HG02981 (cell line): ENCODE measurements at regions not wholly inside any gene's neighbourhood (a gene's known extent, or its start where the extent isn't known, plus 50 kb on each side); places are given as distances from the start of the nearest gene placed in this dataset.
"Not testable (repeated sequence)": the region's sequence is repeated elsewhere in the genome, so short reads cannot be mapped to it uniquely, and the experiment has no call there.

Source experiments
- ATAC-seq: cut with Tn5 transposase; IDR thresholded peaks from one replicate; pipeline ENCODE4 v1.9.1; 2021; ENCODE audit warnings: mild to moderate bottlenecking, moderate library complexity; ENCODE audit not compliant: unreplicated experiment

GRCh38 chr1:119251751-119252150 lies 111.3 kb upstream of the WARS2 start:
- no peak for ATAC-seq

DNA sequence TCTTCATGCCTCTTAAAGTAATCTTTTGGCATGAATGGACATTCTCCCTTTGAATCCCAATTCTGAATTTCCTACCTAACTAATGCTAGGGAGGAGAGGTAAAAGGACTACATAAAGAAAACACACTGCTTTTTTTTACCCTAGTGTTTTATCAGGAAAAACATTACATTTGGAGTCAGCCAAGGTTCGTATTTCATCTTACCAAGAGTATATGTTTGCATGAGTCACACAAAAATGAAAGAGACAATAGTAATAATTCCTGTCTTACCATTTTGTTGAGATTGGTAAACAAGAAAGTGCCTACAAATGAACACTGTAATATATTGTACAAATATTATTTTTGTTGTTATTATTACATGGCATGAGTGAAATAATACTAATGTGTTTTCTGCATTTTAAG lies 112.9 kb upstream of the WARS2 start:
- no peak for ATAC-seq

- no peak for ATAC-seq
Measured at GRCh38 chr1:119254067-119254720, 113.7 kb upstream of the WARS2 start.

DNA sequence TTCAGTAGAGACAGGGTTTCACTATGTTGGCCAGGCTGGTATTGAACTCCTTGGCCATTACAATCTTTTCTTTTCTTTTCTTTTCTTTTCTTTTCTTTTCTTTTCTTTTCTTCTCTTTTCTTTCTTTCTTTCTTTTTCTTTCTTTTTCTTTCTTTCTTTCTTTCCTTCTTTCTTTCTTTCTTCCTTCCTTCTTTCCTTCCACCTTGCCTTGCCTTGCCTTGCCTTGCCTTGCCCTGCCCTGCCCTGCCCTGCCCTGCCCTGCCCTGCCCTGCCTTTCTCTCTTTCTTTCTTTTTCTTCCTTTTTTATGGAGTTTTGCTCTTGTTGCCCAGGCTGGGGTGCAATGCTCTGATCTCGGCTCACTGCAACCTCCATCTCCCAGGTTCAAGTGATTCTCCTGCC lies 112.5 kb upstream of the HAO2 start:
- not testable (repeated sequence) for ATAC-seq

DNA sequence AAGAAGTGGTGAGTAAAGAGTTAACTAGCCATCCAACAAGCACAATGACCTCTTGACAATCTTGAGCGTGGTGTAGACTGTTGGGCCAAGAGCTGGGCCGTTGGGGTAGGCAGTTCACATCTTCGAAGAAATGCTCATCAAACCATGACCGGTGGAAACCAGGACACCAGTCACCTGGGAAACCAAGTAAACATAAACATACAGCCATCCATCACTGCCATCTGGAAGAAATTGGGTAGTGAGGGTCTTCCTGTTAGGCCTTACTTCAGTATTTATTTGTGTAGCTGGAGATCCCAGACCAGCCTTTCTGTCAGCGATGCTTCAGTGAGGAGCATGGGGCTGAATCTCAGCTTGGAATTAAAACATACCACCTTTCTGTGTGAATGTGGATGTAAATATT lies 108.1 kb upstream of the HAO2 start:
- ATAC-seq, result no peak

DNA sequence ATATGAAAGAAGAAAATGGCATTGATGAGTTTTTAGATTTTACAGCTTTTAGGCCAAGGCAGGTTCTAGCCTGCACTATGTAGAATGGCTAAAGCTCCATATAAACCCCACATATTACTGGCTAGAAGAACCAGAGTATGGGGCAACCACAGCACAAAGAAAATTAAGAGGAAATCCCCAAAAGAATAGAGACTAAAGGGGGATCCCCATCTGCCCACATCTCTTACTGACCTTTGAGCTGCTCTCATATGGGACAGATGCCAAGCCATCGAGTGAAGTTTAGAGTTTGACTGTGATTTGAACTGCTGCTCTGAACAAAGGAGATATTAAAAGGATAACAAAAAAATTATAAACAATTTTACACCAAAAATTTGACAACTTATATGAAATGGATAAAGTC lies 102.2 kb upstream of the HAO2 start:
- ATAC-seq, result peak; percentile 93

DNA sequence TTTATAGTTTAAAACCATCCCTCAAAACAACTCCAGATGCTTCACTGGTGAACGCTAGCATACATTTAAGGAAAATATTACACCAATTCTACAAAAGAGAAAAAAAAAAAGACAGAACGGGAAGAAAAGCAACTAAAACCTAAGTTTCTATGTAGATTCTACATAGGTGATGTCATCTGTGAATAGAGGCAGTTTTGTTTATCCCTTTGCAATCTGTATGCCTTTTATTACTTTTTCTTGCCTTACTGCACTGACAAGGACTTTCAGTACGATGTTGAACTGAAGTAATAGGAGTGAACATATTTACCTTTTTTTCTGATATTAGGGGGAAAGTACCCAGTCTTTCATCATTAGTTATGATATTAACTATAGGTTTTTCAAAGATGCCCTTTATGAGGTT lies 101.7 kb upstream of the HAO2 start:
- ATAC-seq, result no peak

DNA sequence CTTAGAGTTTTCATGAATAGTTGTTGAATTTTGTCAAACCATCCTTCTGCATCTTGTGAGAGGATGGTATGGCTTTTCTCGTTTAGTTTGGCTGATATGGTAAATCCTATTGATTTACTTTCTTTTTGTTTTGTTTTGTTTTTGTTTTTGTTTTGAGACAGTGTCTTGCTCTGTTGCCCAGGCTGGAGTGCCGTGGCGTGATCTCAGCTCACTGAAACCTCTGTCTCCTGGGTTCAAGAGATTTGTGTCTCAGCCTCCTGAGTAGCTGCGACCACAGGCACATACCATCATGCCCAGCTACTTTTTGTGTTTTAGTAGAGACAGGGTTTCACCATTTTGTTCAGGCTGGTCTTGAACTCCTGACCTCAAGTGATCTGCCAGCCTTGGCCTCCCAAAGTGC lies 101.3 kb upstream of the HAO2 start:
- ATAC-seq, result not testable (repeated sequence)

GRCh38 chr1:119268879-119269278 lies 99.7 kb upstream of the HAO2 start:
- ATAC-seq, result no peak

GRCh38 chr1:119275145-119276134 lies 93.1 kb upstream of the HAO2 start:
- peak; percentile 60 for ATAC-seq

- no peak for ATAC-seq
Measured at GRCh38 chr1:119276558-119276957, 92.0 kb upstream of the HAO2 start.

DNA sequence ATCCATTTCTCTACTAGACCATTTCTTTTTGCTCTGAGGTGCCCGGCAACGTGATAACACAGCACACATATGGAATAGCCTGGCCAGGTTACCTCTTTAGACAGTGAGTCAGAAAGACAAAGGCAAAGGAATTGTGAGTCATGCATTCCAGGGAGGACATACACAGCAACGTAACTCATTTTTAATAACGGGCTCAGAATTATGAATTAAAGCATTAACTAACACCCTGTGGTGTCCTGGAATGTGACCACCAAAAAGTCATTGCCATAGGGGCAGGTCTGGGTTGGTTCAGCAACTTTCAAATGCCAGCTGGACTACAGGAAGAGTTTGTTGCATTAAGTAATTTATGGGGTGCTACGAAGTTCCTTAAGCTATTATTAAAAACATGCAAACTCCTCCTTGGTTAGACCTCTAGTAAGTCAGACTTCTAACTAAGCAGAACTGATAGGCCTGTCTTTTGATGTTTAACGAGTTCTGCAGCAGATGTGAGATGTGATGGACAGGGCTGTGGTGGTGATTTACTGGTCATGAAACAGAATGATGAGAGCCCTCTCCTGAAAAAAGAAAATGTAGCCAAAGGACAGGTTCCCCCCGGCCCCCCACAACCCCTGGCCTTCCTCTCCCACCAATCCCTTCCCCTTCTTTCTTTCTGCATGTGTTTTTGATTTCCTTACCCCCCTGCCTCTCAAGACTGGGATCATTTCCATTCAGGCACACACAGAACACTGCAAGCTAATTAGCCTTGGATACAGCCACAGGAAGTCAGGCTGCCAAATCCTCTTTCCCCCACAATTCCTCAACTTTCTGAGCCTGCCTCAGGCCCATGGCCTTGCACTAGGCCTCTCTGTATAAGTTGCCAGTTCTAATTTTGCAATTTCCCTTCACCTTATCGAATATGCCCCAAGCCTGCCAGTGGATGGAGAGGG lies 88.9 kb upstream of the HAO2 start:
- ATAC-seq, result no peak

DNA sequence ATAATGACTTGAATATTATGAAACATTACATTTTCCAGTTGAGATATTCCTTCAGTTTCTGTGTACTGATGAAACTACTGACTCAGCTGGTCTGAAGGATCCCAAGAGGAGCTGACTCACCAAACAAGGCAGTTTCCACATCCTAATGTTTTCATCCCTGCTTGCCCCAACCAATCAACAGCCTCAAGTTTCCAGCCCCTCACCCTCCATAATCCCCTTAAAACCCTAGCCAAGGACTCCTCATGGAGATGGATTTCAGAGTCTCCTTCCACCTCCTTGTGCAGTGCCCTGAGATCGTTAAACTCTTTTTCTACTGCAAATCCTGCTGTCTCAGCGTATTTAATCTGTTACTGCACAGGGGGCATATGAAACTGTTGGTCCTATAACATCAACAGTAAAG lies 83.1 kb upstream of the HAO2 start:
- no peak for ATAC-seq

DNA sequence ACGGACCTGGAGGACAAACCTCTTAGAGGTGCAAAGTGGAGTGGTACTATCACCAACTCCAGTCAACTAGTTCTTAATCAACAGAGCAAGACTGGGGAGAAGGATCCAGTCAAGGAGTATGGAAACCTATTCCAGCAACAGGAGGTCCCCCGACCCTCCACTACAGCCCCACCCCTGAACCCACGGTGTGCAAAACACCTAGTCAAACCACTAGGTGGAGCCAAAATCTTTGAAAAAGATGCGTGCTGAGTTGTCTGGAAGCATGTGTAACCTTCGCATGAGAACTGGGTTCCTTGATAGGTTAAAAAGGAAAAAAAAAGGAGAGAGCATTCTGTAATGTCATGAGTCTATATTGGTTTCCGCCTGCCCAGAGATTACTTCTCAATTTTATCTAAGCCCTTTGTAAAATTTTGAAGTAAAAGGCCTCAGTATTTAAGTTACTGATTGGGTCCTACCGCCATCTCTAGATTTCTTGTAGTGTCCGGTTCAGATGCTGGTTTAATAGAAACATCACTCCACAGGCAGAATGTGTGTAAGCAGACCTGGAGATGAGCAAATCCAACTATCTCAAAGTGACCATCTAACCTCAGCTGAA lies 81.9 kb upstream of the HAO2 start:
- peak; percentile 77 for ATAC-seq

- ATAC-seq, result no peak
Measured at GRCh38 chr1:119288751-119289150, 79.8 kb upstream of the HAO2 start.

DNA sequence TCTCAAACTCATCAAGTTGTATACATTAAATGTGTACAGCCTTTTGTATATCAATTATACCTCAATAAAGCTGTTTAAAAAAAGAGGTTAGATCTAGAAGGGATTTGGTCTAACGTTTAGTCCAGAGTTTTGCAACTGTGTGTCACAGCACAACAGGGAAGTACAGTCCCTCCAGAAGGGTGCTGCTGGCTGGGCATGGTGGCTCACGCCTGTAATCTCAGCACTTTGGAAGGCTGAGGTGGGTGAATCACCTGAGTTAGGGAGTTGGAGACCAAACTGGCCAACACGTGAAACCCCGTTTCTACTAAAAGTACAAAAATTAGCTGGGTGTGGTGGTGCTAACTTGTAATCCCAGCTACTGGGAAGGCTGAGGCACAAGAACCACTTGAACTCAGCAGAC lies 78.3 kb upstream of the HAO2 start:
- no peak for ATAC-seq

DNA sequence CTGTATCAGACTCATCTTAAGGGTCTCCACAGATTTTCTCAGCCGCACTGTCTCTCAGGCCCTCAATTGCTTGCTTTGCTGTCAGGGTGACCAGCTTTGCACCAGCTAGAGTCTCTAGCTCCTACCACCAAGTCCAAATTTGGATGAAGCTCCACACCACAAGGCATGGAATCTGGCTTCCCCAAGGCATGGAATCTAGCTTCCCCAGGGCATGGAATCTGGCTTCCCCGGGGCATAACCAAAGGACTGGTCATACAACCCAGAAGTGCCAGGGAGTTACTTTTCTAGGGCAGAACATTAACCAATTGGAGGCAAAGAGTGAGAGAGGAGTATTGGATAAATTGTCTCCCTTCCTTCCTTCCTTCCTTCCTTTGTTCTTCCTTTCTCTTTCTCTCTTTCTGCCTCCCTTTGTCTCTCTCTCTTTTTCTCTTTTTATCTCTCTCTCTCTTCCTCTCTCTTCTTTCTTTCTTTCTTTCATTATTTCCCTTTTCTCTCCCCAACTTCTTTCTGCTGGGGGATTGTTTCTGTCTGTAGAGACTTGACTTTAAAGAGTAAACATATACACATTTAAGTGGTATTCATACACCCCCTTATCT lies 76.9 kb upstream of the HAO2 start:
- ATAC-seq, result no peak

- no peak for ATAC-seq
Measured at GRCh38 chr1:119293797-119294196, 74.8 kb upstream of the HAO2 start.

GRCh38 chr1:119294199-119294598 lies 74.4 kb upstream of the HAO2 start:
- no peak for ATAC-seq

DNA sequence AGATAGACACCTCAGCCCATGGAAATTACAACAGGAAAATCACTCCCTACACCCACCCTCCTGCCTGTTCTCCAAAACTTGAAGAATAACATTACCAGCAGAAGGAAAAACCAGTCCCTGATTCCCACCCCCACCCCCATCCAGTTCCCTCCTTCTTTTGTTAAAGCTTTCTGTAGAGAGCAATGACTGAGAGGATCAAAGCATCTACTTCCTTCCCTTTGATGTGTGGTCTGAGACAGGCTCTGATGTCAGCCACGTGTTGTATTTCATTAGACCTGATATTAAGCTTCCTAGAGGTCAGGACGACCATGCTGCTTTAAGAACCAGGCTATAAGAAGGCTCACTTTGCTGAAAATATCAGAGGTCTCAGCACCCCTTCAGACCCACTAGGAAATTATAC lies 73.9 kb upstream of the HAO2 start:
- ATAC-seq, result no peak
